HL-60 (cell line): ENCODE measurements at regions not wholly inside any gene's neighbourhood (a gene's known extent, or its start where the extent isn't known, plus 50 kb on each side); places are given as distances from the start of the nearest gene placed in this dataset.

Source experiments
- GABPA ChIP-seq: IDR thresholded peaks from 2 replicates; pipeline ENCODE4 v1.6.1; 2012; ENCODE audit warnings: low read depth
- POLR2AphosphoS5 ChIP-seq: IDR thresholded peaks from 2 replicates; pipeline ENCODE4 v1.6.1; 2012; ENCODE audit warnings: low read depth
- TF ChIP-seq, protein P1 (sequence below): IDR thresholded peaks from one replicate; pipeline ENCODE4 v1.5.1; 2011; ENCODE audit warnings: low read length, control low read depth, inconsistent platforms; ENCODE audit not compliant: insufficient read depth
- TF ChIP-seq, protein P2 (sequence below): IDR thresholded peaks from 2 replicates; pipeline ENCODE4 v1.6.1; 2012; ENCODE audit warnings: low read depth; ENCODE audit not compliant: insufficient replicate concordance

DNA sequence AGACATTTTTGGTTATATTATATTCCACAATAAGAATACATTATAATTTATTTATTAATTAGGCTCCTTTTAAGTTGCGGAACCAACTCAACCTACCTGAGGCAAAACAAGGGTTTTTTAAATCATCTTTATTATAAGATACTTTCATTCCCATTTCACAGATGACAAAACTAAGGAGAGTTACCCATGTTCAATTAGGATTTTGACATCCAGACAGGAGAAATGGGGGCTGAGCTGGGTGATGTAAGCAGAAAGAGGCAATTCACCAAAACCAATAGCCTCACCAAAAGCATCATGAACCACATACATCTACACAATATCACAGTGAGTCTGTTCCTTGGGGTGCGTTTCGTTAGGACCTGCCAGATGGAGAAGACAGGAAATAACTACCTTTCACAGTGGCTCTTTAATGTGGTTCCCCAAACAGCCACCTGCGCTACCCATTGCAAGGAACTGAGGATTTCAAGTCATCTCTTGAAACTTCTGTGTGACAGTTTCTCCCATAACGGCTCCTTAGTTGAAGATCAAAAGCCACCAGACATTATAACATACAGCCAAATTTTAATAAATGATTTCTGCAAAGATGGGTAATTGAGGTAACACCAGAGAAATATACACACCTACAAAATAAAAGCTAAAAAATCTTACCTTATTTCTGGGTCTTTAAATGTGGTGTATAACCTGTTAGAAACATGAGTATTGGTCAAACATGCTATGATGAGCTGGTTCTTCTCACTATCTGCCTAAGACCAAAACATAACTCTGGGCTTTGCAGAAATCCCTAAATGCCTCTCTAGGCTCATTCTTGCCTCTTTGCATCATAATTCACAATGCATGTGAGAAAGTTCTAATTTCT, 190.6 kb upstream of the LEF1 start:
- TF ChIP-seq POLR2AphosphoS5 (no peak), GABPA (no peak)
- TF ChIP-seq, protein P1, sequence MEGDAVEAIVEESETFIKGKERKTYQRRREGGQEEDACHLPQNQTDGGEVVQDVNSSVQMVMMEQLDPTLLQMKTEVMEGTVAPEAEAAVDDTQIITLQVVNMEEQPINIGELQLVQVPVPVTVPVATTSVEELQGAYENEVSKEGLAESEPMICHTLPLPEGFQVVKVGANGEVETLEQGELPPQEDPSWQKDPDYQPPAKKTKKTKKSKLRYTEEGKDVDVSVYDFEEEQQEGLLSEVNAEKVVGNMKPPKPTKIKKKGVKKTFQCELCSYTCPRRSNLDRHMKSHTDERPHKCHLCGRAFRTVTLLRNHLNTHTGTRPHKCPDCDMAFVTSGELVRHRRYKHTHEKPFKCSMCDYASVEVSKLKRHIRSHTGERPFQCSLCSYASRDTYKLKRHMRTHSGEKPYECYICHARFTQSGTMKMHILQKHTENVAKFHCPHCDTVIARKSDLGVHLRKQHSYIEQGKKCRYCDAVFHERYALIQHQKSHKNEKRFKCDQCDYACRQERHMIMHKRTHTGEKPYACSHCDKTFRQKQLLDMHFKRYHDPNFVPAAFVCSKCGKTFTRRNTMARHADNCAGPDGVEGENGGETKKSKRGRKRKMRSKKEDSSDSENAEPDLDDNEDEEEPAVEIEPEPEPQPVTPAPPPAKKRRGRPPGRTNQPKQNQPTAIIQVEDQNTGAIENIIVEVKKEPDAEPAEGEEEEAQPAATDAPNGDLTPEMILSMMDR, result no peak
- TF ChIP-seq, protein P2, sequence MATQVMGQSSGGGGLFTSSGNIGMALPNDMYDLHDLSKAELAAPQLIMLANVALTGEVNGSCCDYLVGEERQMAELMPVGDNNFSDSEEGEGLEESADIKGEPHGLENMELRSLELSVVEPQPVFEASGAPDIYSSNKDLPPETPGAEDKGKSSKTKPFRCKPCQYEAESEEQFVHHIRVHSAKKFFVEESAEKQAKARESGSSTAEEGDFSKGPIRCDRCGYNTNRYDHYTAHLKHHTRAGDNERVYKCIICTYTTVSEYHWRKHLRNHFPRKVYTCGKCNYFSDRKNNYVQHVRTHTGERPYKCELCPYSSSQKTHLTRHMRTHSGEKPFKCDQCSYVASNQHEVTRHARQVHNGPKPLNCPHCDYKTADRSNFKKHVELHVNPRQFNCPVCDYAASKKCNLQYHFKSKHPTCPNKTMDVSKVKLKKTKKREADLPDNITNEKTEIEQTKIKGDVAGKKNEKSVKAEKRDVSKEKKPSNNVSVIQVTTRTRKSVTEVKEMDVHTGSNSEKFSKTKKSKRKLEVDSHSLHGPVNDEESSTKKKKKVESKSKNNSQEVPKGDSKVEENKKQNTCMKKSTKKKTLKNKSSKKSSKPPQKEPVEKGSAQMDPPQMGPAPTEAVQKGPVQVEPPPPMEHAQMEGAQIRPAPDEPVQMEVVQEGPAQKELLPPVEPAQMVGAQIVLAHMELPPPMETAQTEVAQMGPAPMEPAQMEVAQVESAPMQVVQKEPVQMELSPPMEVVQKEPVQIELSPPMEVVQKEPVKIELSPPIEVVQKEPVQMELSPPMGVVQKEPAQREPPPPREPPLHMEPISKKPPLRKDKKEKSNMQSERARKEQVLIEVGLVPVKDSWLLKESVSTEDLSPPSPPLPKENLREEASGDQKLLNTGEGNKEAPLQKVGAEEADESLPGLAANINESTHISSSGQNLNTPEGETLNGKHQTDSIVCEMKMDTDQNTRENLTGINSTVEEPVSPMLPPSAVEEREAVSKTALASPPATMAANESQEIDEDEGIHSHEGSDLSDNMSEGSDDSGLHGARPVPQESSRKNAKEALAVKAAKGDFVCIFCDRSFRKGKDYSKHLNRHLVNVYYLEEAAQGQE, result no peak
